NCI-H1694 treated with DMSO at 0.1 percent for 48 hours (cell line): ENCODE measurements at regions not wholly inside any gene's neighbourhood (a gene's known extent, or its start where the extent isn't known, plus 50 kb on each side); places are given as distances from the start of the nearest gene placed in this dataset.
"Not testable (repeated sequence)": the region's sequence is repeated elsewhere in the genome, so short reads cannot be mapped to it uniquely, and the experiment has no call there.

Source experiments
- DNase-seq: peaks from one replicate; lab custom pipeline; 2025; lab: John Stamatoyannopoulos, UW

DNA sequence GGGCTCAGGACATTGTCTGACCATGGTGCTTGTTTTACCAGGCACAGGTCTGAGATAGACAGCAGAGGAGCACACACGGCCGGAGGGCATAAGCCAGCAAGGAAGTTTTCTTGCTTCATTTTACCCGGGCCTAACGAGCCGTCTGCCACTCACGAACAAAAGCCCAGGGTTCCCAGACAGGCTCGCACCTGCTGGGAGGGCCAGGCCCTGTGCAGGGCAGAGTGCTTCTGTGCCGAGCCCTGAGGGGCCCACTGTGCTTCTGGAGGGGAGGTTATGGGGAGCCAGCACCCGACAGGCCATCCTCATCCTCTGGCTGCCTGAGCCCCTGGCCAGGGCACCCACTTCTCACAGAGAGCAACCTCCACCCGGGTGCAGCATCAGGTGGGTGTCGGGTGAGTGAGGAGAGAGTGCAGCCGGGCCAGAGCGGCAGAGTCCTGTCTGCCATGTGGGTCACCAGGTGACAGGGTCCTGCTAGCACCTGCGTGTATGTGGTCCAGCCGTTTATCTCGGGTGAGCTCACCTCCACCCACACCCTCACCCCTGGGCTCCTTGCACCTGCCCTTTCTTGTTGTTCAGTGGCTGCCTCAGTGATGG is 297.9 kb downstream of the NDUFA10 start:
- no peak for DNase-seq

DNA sequence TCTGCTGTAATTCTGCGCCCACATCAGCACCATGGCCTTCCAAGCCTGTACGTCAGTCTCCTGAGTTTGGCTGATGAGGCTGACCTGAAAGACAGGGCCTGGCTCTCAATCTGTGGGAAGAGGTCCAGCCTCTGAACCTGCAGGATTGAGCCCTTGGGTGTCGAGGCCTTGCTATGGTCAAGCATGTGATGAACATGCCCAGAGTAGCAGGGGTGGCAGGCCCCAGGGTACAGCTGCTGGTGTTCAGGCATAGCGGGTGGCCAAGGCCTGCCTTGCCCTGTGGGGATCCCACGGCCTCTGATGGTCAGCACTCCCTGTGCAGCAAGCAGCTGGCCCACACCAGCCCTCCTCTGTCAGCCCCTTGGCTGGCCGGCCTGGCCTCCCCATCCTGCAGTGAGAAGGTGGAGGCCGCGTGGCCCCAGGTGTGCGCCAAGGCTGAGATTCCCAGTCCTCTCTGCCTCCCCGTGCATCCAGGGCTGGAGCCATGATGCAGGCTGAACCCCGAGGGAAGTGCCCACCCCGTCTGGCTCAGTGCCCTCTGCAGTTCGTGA is 298.4 kb downstream of the NDUFA10 start:
- DNase-seq, result no peak

DNA sequence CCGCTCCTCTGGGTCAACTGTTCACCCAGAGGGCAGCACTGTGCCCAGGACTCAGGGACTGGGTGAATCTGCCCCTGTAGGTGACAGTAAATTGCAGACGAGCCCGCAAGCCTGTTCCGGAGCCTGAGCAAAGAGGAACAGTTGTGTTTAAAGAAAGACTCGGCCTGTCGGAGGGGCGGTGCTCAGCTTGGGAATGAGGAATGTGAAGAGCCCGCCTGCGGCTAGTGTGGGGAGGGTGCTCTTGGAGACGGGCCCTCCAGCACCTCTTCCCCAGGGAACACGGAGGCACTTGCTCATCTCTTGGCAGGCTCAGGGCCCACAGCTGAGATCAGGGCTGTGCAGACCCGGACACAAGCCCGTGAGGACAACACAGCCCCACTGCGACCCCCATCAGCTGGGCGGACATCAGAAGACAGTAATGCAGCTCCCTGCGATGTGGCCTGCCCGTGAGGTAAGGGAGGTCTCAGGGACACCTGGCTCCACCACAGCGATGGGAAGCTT is 299.0 kb downstream of the NDUFA10 start:
- DNase-seq, result no peak

DNA sequence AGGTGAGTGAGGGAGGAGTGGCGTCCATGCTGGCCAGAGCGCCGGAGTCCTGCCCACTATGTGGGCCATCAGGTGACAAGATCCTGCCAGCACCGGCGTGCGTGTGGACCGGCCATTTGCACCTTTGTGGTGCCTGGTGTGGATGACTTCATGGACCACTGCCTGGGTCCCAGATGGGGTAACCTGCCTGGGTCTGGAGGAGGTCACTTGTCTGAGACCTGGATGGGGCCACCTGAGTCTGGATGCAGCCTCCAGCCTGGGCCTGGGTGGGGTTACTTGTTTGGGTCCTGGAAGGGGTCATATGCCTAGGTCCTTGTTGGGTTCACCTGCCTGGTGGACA is 299.6 kb downstream of the NDUFA10 start:
- DNase-seq, result no peak

DNA sequence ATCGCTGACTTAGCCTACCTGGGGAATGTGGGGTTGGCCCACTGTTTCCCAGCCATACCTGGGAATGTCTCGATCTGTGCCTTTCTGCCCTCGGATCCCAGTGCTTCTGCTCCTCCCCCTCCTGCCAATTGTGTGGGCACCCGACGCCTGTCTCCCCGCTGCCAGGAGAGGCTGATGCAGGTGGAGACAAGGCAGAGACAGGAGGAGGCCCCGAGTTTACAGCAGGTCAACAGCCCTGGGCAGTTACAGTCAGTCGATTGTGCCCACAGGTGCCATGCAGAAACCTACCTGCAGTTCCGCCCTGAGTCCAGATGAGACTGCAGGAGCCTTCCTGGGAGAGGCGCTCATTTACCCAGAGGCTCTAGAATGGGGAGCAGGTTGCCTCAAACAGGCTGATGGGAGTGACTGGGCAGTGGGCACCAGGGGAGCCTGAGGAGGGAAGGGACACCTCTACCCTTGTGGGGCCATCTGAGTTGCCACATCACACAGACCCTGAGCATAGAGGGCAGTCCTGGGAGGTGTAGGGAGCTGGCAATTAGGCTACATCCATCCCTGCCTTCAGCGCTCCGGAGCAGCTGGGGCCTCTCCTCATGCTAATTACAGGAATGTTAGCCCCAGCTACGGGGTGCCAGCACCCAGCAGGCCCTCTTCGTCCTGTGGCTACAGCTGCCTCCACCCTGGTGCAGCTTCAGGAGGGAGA is 300.1 kb downstream of the NDUFA10 start:
- DNase-seq, result no peak

DNA sequence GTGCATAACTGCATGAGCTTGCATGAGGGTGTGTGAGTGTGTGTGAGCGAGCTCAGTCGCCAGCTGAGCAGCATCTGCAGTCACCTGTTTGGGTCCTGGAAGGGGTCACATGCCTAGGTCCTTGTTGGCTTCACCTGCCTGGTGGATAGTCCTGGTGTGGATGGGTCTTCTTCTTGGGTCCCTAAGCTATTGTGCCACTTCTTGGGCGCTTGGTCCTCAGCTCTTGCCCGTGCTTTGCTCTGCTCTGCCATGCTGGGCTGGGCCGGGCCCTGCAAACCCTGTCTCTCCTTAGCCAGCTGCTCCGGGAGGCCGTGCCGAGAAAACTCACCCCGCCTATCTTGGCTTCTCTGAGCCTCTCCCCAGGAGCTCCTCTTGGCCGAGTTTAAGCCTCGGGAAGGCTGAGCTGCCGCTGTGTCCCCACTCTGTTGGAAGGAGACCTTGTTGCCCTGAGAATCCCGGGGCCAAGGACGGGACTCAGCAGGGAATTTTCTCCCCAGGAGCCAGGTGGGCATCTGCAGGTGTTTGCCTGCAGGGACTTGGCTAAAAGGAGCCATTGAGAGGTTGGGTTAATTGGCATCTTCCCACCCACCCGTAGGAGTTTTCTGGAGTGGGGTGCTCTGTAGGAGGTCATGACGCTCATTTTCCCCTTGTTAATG is 300.8 kb downstream of the NDUFA10 start:
- no peak for DNase-seq

DNA sequence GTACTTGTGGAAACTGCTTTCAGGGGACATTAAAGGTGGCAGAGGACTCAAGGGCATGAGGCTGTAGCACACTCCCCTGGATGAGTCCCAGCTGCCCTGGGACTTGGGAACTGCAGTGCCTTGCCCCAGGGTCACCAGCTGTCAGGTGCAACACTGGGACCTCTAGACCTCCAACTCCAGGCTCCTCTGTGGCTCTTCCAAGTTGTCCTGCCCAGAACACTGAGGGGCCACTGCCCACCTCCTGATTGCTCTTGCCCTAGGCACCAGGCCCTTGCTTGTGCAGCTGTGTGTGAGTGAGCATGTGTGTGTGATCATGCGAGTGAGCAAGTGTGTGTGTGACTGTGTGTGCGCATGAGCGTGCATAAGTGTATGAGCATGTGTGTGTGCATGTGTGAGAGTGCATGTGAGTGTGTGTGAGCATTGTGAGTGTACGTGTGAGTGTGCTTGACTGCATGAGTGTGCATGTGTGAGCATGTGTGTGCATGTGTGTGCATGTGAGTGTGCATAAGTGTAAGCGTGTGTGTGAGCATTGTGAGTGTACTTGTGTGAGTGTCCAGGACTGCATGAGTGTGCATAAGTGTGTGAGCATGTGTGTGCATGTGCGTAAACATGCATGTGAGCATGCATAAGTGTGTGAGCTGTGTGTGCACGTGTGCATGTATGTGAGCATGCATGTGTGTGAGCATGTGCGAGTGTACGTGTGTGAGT is 301.5 kb downstream of the NDUFA10 start:
- no peak for DNase-seq

DNA sequence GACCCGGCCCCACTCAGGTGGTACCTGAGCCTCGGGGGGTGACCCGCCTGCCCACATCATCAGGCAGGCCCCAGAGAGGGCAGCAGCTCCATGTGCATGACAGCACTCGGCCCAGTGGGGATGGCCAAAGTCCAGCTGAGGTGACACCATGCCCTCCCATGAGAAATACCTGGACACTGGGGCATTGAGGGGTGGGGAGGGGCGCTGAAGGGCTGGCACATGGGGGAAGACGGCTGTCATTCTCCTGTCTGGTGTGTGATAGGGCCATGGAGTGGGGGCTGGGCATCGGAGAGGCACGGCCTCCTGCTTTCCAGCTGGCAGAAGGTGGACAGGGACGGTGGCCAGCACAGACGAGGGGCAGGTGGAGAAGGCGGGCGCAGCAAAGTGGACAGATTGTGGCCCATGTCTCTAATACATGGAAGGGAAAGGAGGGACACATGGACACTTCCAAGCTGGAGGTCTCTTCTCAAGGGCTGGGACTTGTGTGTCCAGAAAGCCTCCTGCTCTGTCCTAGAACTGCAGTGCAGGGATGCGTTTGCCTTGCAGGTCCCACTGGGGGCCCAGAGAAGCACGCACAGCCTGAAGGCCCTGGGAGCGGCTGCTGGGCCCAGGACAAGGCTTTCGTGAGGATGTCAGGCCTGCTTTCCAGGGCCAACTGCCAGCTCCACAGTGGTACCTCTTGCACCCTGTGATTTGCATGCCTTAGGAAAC is 302.2 kb downstream of the NDUFA10 start:
- no peak for DNase-seq

DNA sequence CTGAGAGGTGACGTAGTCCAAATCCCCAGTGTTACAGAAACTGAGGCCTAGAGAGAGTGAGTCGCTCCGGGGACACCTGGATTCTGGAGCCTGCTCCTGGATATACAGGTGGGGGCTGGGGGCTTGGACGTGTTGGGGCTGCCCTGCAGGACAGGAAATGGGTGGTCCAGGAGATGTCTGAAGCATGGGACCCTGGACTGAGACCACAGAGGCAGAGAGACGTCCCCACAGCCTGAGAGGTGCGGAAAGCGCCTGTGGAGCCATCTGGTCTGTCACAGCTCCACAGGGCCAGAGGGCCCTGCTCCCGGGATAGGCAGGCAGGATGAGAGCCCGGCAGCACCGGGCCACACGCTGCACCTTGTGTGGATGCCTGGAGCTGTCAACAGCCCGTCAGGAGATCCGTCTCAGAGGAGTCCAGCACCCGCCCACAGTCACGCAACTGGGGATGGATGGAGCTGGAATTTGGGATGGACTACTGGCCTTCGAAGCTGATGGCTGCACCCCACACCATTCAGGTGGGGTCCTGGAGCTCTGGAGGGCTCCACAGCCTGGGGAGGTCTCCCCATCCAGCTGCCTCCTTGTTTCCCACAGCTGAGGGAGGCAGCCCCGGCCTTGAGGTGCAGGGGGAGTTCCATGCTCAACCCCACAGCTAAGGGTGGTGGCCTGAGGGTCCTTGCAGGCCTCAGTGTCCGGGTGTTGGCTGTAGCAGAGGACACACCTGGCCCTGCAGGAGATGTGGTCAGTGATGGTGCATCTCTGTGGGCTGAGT is 303.0 kb downstream of the NDUFA10 start:
- no peak for DNase-seq

DNA sequence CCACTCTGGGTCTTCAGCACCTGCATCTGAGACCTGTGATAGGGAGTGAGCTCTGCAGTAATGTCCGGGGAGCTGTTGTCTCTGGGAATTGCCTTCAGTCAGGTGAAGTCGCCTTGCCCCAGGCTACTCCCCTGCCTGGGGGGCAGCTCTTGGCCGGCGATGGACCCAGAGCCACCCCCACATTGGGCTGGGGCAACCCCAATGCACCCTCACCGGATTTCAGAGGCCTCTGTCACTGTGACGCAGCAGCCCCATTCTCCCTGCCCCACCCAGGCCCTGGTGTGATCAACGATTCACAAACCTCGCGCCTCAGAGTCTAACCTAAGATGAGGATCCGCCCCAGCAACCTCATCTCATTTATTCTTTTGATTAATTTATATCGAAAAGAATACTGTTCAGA is 303.6 kb downstream of the NDUFA10 start:
- DNase-seq, result no peak

DNA sequence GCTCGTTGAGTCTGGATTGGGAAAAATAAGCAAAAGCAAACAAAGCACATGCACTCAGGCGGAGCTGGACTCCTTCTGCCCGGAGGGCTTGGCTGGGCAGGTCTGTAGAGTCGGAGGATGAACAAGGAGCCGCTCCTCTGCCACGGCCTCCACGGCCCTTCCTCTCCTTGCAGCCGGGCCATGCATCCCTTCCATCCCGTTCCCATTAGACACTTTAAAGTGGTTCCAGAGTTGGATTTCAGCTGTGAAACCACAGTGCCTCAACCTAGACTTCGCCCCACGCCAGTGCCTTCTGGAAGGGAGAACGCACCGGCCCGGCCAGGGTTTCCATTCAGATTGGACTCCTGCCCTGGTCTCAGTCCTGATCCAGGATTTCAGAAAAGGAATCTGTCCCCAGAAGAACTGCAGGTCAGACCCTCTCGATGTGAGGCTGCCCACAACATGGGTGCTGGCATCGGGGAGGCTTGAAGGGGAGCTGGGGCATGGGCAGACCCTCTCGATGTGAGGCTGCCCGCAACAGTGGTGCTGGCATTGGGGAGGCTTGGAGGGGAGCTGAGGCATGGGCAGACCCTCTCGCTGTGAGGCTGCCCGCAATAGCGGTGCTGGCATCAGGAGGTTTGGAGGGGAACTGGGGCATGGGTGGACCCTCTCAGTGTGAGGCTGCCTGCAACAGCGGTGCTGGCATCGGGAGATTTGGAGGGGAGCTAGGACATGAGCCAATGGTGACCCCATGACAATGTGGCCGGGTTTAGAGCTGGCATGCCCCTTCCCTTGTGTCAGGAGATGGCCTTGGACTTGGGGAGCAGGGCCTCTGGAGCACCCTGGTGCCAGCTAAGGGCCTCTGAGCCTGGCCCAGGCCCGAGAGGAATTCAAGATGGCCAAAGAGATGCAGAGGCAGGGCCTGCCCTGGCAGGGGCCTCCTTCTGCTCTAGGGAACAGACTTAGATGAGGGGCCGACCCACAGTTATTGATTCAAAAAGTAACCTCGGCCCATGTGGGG is 304.5 kb downstream of the NDUFA10 start:
- no peak for DNase-seq

DNA sequence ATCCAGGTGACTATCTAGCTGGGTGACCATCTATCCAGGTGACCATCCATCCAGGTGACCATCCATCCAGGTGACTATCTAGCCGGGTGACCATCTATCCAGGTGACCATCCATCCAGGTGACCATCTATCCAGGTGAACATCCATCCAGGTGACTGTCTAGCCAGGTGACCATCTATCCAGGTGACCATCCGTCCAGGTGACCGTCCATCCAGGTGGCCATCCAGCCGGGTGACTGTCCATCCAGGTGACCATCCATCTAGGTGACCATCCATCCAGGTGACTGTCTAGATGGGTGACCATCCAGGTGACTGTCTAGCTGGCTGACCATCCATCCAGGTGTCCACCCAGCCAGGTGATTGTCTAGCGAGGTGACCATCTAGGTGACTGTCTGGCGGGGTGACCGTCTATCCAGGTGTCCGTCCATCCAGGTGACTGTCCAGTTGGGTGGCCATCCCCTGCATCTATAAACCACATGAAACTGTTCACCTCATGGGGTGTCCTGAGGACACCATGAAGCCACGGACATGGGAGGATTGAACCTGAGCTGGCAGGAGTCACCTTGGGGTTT is 305.3 kb downstream of the NDUFA10 start:
- no peak for DNase-seq

DNA sequence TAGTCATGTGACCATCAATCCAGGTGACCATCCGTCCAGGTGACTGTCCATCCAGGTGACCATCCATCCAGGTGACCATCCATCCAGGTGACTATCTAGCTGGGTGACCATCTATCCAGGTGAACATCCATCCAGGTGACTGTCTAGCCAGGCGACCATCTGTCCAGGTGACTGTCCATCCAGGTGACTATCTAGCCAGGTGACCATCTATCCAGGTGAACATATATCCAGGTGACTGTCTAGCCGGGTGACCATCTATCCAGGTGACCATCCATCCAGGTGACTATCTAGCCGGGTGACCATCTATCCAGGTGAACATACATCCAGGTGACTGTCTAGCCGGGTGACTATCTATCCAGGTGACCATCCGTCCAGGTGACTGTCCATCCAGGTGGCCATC is 306.2 kb downstream of the NDUFA10 start:
- not testable (repeated sequence) for DNase-seq

DNA sequence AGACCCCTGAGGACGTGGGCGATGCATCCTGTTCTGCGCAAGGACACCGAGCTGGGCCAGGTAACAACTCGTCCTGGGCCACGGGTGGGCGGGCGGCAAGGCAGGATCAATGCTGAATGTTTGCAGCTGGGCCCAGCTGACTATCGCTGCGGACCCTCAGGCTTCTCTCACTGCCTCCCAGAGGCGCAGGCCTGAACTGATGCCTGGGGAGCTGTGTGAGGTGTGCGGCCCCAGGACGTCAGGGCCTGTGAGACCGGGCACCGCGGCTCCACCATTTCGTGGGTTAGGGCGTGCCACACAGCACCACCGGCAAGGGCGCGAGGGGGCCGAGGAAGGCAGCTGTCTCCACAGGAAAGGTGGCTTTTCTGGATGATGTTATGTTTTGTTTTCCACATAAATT is 307.4 kb downstream of the NDUFA10 start:
- no peak for DNase-seq

DNA sequence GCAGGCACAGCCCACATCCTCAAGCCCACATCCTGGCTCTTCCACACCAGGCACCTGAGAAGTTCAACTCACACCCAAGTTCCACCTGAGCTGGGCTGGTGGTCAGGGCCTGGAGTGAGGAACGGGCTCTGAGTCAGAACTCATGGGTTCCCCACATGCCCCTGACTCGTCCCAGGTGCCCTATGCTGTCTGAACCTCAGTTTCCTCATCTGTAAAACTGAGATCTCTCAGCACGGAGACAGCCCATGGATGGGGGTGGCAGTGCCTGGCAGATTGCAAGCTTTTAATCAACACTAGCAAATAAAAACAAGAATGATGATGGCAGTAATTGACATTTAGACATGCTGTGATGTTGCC is 307.8 kb downstream of the NDUFA10 start:
- DNase-seq, result no peak

DNA sequence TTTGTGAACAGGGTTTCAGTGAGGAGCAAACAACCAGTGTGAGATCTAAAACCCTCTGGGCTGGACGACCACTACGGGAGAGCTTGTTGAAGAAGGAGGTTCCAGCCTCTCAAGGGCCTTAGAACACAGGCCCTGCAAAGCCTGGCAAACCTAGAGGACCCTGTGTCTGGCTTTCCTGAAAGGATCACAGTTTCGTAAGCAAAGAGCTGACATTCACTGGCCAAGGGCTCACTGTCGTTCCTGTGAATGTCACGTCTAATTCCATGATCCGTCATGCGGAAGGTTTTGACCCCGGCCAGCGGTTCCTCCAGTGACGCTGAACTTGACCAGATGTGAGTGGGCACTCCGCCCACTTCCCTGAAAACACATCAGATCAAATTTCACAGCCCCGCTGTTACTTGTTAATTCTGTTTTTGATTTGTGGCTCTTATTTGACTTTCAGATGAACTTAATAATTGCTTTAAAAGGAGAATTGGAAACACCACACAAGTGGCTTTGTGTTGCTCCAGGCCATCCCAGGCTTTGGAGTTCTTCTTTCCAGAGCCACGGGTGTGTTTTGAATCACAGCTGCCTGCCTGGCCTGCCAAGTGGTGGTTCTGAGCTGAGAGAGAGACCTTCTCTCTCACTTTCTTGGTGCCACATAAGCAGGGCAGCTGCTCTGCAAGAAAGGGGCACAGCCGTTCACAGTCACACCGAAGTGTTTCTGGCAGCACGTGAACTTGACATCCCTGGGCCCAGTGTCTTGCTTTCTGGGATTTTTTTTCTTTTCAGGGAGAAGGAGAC is 308.4 kb downstream of the NDUFA10 start:
- DNase-seq, result no peak

DNA sequence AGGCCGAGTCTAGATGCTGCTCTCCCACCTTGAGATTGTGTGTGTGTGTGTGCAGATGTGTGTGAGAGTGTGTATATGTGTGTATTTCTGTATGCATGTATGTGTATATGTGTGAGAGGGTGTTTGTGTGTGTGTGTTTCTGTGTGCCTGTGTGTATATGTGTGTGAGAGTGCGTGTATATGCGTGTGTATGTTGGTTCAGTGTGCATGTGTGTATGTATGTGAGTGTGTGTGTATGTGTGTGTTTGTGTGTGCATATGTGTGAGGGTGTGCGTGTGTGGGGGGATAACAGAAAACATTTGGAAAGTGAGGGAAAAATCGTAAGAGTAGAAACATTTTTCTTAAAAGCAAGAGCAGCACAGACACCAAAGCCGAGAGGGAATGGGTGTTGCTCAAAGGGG is 309.1 kb downstream of the NDUFA10 start:
- DNase-seq, result no peak

DNA sequence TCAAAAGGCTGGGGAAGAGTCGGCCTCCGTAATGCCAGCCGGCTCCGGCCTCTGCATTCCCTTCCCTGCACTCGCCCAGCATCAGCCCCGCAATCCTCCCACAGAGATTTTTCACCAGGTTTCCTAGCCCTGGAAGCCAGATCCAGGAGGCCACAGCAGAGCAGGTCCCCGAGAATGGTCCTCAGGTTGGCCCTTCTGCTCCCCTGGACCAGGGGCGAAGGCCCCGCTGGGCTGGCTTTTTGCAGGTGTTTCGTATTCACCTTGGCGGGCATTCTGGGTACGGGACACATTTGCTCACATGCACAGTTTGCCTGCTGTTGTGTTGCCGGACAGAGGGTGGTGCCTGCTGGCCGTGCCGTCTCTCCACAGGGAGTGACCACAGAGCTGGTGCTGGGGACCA is 309.5 kb downstream of the NDUFA10 start:
- no peak for DNase-seq

DNA sequence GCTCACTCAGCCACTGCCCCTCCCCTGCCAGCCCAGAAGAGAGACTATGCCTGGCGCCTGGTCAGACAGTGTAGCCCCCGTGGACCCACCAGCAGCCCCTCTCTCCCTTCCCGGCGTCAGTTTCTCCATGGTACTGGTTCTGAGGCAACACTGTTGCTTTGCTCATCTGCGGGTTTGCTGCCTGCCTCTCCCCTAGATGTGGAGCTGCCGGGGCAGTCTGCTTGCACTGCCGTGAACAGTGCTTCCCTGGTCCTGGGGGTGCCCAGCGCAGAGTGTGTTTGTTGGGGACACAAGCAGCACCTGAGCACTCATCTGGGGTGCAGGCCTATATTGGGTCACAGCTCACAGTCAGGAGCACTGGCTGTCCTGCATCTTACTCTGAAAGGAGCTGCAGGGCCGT is 309.9 kb downstream of the NDUFA10 start:
- DNase-seq, result no peak
